ENCODE measurements at regions not wholly inside any gene's neighbourhood (a gene's known extent, or its start where the extent isn't known, plus 50 kb on each side); places are given as distances from the start of the nearest gene placed in this dataset.

GRCh38 chr6:17039266-17039665, 62.6 kb upstream of the STMND1 start:
- TF ChIP-seq CTCF (IDR thresholded peaks at IDR 0.05) (no peak), POLR2A (IDR thresholded peaks at IDR 0.05) (no peak)
